ENCODE measurements at regions not wholly inside any gene's neighbourhood (a gene's known extent, or its start where the extent isn't known, plus 50 kb on each side); places are given as distances from the start of the nearest gene placed in this dataset.
"Not testable (repeated sequence)": the region's sequence is repeated elsewhere in the genome, so short reads cannot be mapped to it uniquely, and the experiment has no call there.

DNA sequence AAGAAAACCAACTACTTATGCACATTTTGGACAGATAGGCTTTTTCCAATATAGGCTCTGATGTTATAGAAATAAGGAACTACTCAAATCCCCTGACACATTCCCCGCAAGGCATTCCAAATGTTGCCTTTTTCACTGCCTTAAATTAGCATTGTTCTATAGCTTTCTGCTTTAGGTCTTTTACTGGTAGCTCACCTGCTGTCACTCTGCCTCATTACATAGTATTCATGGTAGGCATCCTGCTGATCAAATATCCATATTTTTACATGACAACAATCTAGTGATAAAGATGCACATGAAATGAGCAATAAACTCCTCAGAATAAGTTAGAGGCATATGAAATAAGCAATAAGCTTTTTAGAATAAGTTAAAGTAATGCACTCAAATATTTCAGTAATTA lies 542.7 kb downstream of the FAM133A start:
- Mint-ChIP-seq H3K4me1 (ENCODE audit: low read depth) (no peaks in the 10 kb centered on the region), H3K27ac (no peak overlapping the region), H3K36me3 (no peaks in the 10 kb centered on the region), H3K4me3 (no peak overlapping the region), H3K9me3 (ENCODE audit: low read depth) (no peaks in the 10 kb centered on the region), H3K27me3 (no peaks in the 10 kb centered on the region)

DNA sequence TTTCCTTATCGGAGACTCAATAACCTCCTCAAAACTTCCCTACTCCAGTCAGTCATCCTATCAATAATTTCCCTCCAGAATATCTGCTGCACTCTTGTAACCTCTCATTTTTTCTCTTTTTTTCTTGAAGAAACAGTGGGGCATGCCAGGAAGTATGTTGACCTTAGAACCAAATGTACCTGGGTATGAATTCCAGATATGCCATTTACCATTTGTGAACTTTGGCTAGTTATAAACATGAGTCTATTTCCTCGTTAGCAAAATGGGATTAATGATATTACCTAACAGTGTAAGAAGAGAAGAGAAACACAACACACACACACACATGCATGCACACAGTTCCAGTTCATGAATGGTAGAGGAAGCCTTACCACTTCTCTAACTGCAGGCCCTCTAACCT lies 578.2 kb downstream of the FAM133A start:
- Mint-ChIP-seq H3K27me3 (no peaks in the 10 kb centered on the region), H3K9me3 (ENCODE audit: low read depth) (peaks cover under 1% of the 10 kb centered on the region), H3K4me1 (ENCODE audit: low read depth) (no peaks in the 10 kb centered on the region), H3K27ac (no peak overlapping the region), H3K36me3 (no peaks in the 10 kb centered on the region), H3K4me3 (no peak overlapping the region)

DNA sequence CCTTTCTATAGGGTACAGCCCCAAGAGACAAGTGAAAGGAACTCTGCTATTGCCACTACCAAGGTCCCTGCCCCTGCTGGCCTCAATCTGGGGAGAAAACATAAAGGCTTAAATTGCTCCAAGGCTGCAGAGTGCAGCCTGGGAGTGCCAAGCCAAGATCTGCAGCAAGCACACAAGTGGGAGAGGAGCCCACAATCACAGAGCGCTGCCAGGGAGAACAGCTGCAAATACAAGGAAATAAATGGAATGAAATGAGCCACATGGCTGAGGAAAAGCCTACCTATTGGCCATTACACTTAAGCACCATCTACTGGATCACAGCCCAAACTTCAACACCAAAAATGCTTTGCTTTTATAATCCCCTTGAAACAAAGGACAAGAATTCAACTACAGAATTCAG lies 582.4 kb downstream of the FAM133A start:
- H3K4me1 Mint-ChIP-seq (ENCODE audit: low read depth): no peaks in the 10 kb centered on the region
- no peak overlapping the region for H3K4me3 Mint-ChIP-seq
- H3K36me3 Mint-ChIP-seq: no peaks in the 10 kb centered on the region
- no peaks in the 10 kb centered on the region for H3K27me3 Mint-ChIP-seq
- H3K27ac Mint-ChIP-seq: no peak overlapping the region
- peaks cover 2% of the 10 kb centered on the region for H3K9me3 Mint-ChIP-seq (ENCODE audit: low read depth)

DNA sequence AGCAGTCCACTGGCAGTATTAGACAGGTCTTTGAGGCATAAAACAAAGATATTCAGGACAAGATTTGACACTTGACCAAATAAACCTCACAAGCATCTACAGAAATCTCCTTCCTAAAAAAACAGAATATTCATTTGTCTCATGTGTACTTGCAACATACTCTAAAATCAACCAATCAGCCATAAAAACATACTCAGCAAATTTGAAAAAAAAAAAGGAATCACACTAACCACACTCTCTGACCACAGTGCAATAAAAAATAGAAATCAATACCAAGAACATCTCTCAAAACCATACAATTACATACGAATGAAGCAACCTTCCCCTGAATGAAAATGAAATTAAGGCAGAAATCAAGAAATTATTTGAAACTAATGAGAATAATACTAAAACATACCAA lies 591.3 kb downstream of the FAM133A start:
- Mint-ChIP-seq H3K27me3 (no peaks in the 10 kb centered on the region), H3K4me1 (ENCODE audit: low read depth) (no peaks in the 10 kb centered on the region), H3K4me3 (no peak overlapping the region), H3K27ac (no peak overlapping the region), H3K9me3 (ENCODE audit: low read depth) (peaks cover 8% of the 10 kb centered on the region), H3K36me3 (no peaks in the 10 kb centered on the region)

DNA sequence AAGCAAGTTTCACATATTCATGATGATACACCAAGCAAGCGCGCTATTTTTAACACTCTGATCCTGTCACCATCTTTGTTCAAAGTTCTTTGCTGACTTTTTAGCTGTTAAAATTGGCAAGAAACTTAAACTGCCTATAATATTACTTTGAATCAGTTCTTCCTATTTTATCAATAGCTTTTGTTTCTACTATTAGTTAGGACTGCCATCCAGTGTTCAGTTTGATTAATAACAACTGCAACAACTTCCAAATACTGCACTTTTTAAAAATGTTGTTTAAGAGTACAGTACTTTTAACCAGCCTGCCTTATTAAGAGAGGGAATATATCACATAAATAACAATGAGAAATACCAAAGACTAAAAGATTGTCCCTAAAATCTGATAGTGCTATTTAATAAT lies 614.3 kb downstream of the FAM133A start:
- H3K9me3 Mint-ChIP-seq (ENCODE audit: low read depth): no peaks in the 10 kb centered on the region
- H3K4me3 Mint-ChIP-seq: no peak overlapping the region
- H3K27me3 Mint-ChIP-seq: no peaks in the 10 kb centered on the region
- H3K4me1 Mint-ChIP-seq (ENCODE audit: low read depth): no peaks in the 10 kb centered on the region
- no peak overlapping the region for H3K27ac Mint-ChIP-seq
- no peaks in the 10 kb centered on the region for H3K36me3 Mint-ChIP-seq

DNA sequence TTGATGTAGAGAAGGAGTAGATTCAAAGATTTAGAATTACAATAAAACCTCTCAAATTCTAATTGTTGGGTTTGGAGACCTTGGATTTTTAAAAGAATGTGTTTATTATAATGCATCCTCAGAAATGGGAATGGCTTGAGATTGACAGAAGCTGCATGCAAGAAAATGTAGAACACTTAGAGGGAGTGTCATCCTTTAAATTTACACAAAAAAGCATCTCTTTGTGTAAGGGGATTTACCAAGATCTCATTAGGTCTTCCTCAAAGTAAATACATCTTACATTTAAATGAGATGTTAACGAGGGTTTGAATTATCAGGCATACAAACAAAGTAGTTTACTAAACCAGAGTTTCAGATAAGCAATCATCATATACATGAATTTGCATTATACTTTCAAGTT lies 615.0 kb downstream of the FAM133A start:
- no peaks in the 10 kb centered on the region for H3K9me3 Mint-ChIP-seq (ENCODE audit: low read depth)
- H3K27ac Mint-ChIP-seq: no peak overlapping the region
- H3K4me3 Mint-ChIP-seq: no peak overlapping the region
- no peaks in the 10 kb centered on the region for H3K27me3 Mint-ChIP-seq
- no peaks in the 10 kb centered on the region for H3K4me1 Mint-ChIP-seq (ENCODE audit: low read depth)
- H3K36me3 Mint-ChIP-seq: no peaks in the 10 kb centered on the region

DNA sequence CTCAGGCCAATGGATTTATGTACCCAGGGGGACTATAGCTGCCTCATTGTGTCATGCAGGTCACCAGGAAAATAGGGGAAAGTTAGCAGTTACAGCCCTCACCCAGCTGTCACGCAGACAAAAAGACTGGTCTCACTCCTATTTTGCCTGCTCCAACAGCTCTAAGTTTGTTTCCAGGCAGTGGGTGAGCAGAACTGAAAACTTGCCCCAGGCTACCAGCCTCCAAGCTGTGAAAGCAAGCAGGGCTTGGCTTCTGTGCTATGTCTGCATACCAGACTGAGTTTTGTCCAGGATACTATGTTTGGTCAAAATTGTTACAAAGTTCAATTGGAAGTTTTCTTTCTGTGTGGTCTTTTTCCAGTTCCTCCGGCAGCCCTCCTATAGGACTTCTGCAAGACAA lies 628.4 kb downstream of the FAM133A start:
- Mint-ChIP-seq H3K27ac (no peak overlapping the region), H3K4me3 (no peak overlapping the region), H3K36me3 (no peaks in the 10 kb centered on the region), H3K9me3 (ENCODE audit: low read depth) (no peaks in the 10 kb centered on the region), H3K4me1 (ENCODE audit: low read depth) (no peaks in the 10 kb centered on the region), H3K27me3 (no peaks in the 10 kb centered on the region)

DNA sequence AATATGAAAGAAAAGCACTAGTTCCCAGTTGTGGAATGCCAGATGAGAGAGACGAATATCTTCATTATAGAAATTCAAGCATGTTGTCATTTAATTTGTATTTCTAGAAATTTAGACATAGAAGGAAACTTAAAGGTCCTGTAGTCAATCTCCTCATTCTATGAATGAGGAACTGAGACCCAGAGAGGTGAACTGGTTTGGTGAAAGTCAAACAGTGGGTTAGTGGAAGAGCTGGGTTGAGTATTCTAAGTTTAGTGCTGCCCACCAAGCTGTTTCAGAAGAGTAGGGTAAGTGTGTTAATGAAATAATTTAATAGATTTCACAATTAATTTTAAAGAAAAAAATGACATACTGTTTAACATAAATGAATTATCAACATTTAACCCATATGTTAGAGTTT lies 655.2 kb downstream of the FAM133A start:
- H3K36me3 Mint-ChIP-seq: no peaks in the 10 kb centered on the region
- no peak overlapping the region for H3K4me3 Mint-ChIP-seq
- H3K27me3 Mint-ChIP-seq: no peaks in the 10 kb centered on the region
- H3K27ac Mint-ChIP-seq: no peak overlapping the region
- no peaks in the 10 kb centered on the region for H3K9me3 Mint-ChIP-seq (ENCODE audit: low read depth)
- no peaks in the 10 kb centered on the region for H3K4me1 Mint-ChIP-seq (ENCODE audit: low read depth)

DNA sequence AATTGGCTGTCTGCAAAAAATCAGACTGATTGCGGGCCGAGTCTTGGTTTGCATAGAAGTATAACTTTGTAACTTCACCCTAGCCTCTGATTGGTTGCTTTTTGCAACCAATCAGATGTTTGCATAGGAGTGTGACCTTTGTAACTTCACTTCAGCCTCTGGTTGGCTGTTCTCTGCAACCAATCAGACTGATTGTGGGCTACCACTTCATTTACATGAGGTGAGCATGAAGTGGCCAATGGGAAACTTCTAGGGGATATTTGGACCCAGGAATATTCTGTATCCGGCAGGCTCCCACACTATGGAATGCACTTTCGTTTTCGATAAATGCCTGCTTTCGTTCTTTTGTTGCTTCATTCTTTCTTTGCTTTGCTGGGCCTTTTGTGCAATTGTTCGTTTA lies 667.7 kb downstream of the FAM133A start:
- H3K4me3 Mint-ChIP-seq; H3K36me3 Mint-ChIP-seq; H3K4me1 Mint-ChIP-seq (ENCODE audit: low read depth); H3K27ac Mint-ChIP-seq; H3K9me3 Mint-ChIP-seq (ENCODE audit: low read depth); H3K27me3 Mint-ChIP-seq: not testable (repeated sequence)

DNA sequence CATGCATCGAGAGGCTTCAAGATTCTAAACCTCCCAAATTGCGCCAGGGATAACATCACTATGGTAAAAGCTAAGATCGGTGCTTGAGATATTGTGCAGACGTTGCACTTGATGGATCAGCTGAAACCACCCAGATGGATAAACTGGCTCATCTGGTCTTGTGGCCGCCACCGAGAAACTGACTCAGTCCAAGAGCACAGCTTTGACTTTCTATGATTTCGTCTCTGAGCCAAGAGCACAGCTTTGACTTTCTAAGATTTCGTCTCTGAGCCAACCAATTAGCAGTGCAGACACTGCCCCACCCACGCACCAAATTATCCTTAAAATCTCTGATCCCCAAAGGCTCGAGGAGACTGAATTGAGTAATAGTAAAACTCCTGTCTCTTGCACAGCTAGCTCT lies 687.2 kb downstream of the FAM133A start:
- Mint-ChIP-seq H3K9me3 (ENCODE audit: low read depth) (no peaks in the 10 kb centered on the region), H3K36me3 (no peaks in the 10 kb centered on the region), H3K27me3 (no peaks in the 10 kb centered on the region), H3K27ac (no peak overlapping the region), H3K4me1 (ENCODE audit: low read depth) (no peaks in the 10 kb centered on the region), H3K4me3 (no peak overlapping the region)

DNA sequence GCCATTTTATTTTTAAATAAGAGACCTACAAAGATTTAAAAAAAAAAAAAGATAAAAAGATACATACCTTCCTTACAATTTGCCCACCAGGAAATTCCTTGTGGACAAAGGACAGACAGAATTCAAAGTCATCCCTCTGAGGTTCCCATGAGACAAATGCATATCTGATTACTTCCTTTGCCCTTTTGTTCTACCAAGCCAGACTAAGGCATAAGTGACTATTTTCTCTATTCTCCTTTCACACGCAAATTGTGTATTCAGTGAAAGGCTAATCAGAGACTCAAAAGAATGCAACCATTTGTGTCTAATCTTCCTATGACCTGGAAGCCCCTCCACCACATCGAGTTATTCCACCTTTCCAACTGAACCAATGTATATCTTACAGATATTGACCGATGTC lies 691.7 kb downstream of the FAM133A start:
- Mint-ChIP-seq H3K27ac (no peak overlapping the region), H3K4me1 (ENCODE audit: low read depth) (no peaks in the 10 kb centered on the region), H3K9me3 (ENCODE audit: low read depth) (no peaks in the 10 kb centered on the region), H3K4me3 (no peak overlapping the region), H3K27me3 (no peaks in the 10 kb centered on the region), H3K36me3 (no peaks in the 10 kb centered on the region)

DNA sequence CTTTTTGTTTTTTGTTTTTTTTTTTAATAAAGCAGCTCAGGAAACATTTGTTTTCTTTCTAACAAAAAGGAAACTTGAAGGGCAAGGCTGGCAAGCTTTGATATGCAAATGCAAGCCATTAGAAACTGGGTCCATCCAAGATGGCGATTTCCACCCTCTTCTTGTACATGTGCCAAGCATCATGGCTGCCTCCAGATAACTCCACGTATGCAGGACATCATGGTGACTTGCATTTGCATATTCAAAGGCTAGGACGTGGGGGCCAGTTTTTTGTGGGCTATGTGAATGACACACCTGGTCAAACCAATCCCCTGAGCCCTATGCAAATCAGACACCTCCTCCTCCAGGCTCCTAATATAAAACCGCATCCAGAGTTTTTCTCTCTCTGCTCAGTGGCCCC lies 692.6 kb downstream of the FAM133A start:
- H3K4me1 Mint-ChIP-seq (ENCODE audit: low read depth): no peaks in the 10 kb centered on the region
- H3K27ac Mint-ChIP-seq: no peak overlapping the region
- no peaks in the 10 kb centered on the region for H3K9me3 Mint-ChIP-seq (ENCODE audit: low read depth)
- H3K4me3 Mint-ChIP-seq: no peak overlapping the region
- H3K27me3 Mint-ChIP-seq: no peaks in the 10 kb centered on the region
- no peaks in the 10 kb centered on the region for H3K36me3 Mint-ChIP-seq

DNA sequence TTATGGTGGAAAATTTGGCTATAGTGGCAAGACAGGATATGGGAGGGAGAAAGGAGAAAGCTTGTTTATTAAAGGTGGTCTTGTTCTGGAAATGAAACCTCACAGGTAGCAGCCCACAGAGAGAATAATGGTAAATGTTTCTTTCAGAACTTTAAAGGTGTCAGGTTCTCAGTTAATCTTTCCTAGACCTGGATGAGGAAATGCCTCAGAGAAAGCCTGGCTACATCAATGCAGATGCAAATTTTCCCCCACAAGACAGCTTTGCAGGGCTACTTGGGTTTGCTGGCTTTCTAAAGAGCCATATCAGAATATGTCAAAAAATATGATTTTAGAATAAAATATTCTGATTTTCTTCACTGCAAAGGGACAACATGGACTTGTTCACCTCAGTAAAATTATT lies 715.0 kb downstream of the FAM133A start:
- H3K4me1 Mint-ChIP-seq (ENCODE audit: low read depth): no peaks in the 10 kb centered on the region
- H3K36me3 Mint-ChIP-seq: no peaks in the 10 kb centered on the region
- no peak overlapping the region for H3K4me3 Mint-ChIP-seq
- no peak overlapping the region for H3K27ac Mint-ChIP-seq
- peaks cover 3% of the 10 kb centered on the region for H3K9me3 Mint-ChIP-seq (ENCODE audit: low read depth)
- no peaks in the 10 kb centered on the region for H3K27me3 Mint-ChIP-seq

DNA sequence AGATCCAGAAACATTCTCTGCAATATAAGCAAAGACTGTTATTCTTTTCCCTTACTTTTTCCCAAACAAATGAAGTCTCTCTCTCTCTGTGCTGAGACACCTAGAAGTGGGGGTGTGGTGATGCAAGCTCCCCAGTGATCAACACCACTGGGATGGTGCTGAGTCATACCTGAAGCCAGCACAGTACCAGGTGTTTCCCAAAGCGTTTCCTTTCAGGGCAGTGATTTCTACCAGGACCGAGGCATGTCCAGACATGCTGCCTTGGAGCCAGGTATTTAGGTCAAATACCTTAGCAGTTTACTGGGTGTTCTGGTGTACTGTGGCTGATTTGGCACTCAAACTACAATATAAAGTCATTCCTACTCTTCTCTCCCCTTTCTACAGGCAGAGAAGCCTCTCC lies 726.5 kb downstream of the FAM133A start:
- H3K4me3 Mint-ChIP-seq: no peak overlapping the region
- no peak overlapping the region for H3K27ac Mint-ChIP-seq
- H3K36me3 Mint-ChIP-seq: no peaks in the 10 kb centered on the region
- no peaks in the 10 kb centered on the region for H3K4me1 Mint-ChIP-seq (ENCODE audit: low read depth)
- no peaks in the 10 kb centered on the region for H3K27me3 Mint-ChIP-seq
- no peaks in the 10 kb centered on the region for H3K9me3 Mint-ChIP-seq (ENCODE audit: low read depth)

DNA sequence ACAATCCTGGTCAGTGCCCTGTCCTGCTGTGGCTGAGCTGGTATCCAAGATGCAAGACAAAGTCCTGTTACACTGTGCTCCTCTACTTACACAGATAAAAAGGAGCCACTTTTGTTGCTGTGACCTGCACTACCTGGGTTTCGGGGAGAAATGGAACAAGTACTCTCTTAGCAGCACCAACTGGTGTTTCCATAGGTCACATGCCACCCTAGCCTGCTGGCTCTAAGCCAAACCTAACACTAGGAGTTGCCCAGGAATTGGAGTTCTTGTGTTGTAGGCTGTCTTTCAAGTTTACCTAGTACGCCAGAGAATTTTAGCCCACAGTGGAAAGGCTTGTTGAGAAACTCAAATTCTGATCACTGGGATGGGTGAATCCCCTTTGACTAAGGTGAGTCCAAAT lies 727.4 kb downstream of the FAM133A start:
- H3K36me3 Mint-ChIP-seq: no peaks in the 10 kb centered on the region
- H3K4me1 Mint-ChIP-seq (ENCODE audit: low read depth): no peaks in the 10 kb centered on the region
- no peaks in the 10 kb centered on the region for H3K27me3 Mint-ChIP-seq
- H3K4me3 Mint-ChIP-seq: no peak overlapping the region
- H3K27ac Mint-ChIP-seq: no peak overlapping the region
- H3K9me3 Mint-ChIP-seq (ENCODE audit: low read depth): no peaks in the 10 kb centered on the region

DNA sequence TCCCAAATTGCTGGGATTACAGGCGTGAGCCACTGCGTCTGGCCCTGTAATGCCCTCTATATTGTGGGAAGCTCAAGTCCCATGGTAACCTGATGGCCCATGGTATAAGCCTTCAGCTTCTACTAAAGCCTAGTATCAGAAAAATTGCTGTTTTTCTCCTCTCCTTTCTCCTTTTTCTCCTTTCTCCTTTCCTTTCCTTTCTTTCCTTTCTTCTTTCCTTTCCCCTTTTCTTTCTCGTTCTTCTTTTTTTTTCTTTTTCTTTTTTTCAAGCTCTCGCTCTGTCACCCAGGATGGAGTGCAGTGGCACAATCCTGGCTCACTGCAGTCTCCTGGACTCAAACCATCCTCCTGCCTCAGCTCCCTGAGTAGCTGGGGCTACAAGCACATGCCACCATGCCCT lies 740.7 kb downstream of the FAM133A start:
- H3K4me3 Mint-ChIP-seq: no peak overlapping the region
- no peaks in the 10 kb centered on the region for H3K4me1 Mint-ChIP-seq (ENCODE audit: low read depth)

DNA sequence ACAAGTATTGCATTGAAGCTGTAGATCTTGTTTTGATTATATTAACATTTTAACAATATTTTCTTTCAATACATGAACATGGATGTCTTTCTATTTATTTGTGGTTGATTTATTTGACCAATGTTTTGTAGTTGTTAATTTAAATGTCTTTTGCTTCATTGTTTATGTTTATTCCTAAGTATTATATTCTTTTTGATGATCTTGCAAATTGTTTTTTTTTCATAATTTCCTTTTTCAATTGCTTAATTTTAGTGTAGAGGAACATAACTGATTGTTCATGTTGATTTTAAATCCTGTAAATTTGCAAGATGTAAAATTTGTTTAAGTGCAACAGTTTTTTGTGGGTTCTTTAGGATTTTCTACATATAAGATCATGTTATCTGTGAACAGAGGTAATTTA lies 744.1 kb downstream of the FAM133A start:
- no peaks in the 10 kb centered on the region for H3K36me3 Mint-ChIP-seq
- H3K4me1 Mint-ChIP-seq (ENCODE audit: low read depth): no peaks in the 10 kb centered on the region
- no peaks in the 10 kb centered on the region for H3K27me3 Mint-ChIP-seq
- no peak overlapping the region for H3K27ac Mint-ChIP-seq
- no peak overlapping the region for H3K4me3 Mint-ChIP-seq
- no peaks in the 10 kb centered on the region for H3K9me3 Mint-ChIP-seq (ENCODE audit: low read depth)

More for the DNA sequence above, 740.7 kb downstream of the FAM133A start:
- H3K27me3 Mint-ChIP-seq: no peaks in the 10 kb centered on the region
- H3K27ac Mint-ChIP-seq: no peak overlapping the region
- H3K36me3 Mint-ChIP-seq: no peaks in the 10 kb centered on the region
- H3K9me3 Mint-ChIP-seq (ENCODE audit: low read depth): no peaks in the 10 kb centered on the region
